Mammary epithelial cell (primary cell): ENCODE measurements at regions not wholly inside any gene's neighbourhood (a gene's known extent, or its start where the extent isn't known, plus 50 kb on each side); places are given as distances from the start of the nearest gene placed in this dataset.

Experiments used
- CTCF ChIP-seq, 2 donors: IDR thresholded peaks in 1 of 2; conservative IDR thresholded peaks in 1 of 2; 2 replicates each; pipeline ENCODE4 v1.5.1; 2011 to 2012; ENCODE audit warnings: inconsistent platforms in 2 of 2, low read length in 2 of 2, mild to moderate bottlenecking in 2 of 2, control low read depth in 1 of 2, low read depth in 1 of 2; ENCODE audit not compliant: insufficient read depth in 1 of 2; ENCODE audit errors: extremely low read depth in 1 of 2
- EZH2 ChIP-seq: IDR thresholded peaks from 2 replicates; pipeline ENCODE4 v1.6.1; 2012; ENCODE audit warnings: low read length, inconsistent platforms, borderline replicate concordance

GRCh38 chr3:124441766-124442165 is 288.5 kb upstream of the UMPS start:
- TF ChIP-seq CTCF (conservative IDR thresholded peaks at IDR 0.05 in 1 of 2, IDR thresholded peaks at IDR 0.05 in 1 of 2; ENCODE audit: extremely low read depth in 1 of 2, insufficient read depth in 1 of 2, low read depth in 1 of 2, low read length in 2 of 2) (no peak), EZH2 (no peak)
